Uterus (tissue), 2 donors: ENCODE measurements at regions not wholly inside any gene's neighbourhood (a gene's known extent, or its start where the extent isn't known, plus 50 kb on each side); places are given as distances from the start of the nearest gene placed in this dataset.

Experiments
- POLR2A ChIP-seq, 2 donors: fragments of 450-650 bp; IDR thresholded peaks; one replicate each; pipeline ENCODE4 v1.6.1; 2016; ENCODE audit warnings: antibody characterized with exemption in 2 of 2, mild to moderate bottlenecking in 1 of 2, moderate library complexity in 1 of 2
- TF ChIP-seq, protein P1 (sequence below), 4 experiments: fragments of 200-600 bp in 2 of 4; fragments of 450-650 bp in 2 of 4; sonication (generic) in 2 of 4; IDR thresholded peaks; one replicate each; pipeline ENCODE4 v1.5.1; 2016 to 2019; ENCODE audit warnings: antibody characterized with exemption in 4 of 4, mild to moderate bottlenecking in 2 of 4, moderate library complexity in 1 of 4

DNA sequence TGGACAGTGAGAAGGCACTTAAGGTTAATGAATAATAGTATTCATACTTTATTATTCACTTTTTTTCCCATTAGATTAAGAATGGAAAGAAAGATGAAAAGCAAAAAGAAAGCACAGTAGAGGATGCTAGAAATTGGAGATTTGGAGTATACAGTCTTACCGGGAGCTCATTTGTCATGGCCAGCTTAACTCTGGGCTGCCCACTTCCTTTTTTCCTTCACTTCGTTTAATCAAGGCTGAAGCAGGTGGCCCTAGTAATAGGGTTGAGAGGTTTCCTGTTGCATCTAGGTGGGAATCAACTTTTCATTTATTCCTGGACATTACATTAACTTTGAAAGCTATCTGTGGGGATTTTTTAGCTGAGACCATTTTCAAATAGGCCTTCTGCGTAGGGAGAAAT lies 57.0 kb upstream of the MEGF10 start:
- no peak for TF ChIP-seq POLR2A (IDR thresholded peaks at IDR 0.05)
- TF ChIP-seq, protein P1, sequence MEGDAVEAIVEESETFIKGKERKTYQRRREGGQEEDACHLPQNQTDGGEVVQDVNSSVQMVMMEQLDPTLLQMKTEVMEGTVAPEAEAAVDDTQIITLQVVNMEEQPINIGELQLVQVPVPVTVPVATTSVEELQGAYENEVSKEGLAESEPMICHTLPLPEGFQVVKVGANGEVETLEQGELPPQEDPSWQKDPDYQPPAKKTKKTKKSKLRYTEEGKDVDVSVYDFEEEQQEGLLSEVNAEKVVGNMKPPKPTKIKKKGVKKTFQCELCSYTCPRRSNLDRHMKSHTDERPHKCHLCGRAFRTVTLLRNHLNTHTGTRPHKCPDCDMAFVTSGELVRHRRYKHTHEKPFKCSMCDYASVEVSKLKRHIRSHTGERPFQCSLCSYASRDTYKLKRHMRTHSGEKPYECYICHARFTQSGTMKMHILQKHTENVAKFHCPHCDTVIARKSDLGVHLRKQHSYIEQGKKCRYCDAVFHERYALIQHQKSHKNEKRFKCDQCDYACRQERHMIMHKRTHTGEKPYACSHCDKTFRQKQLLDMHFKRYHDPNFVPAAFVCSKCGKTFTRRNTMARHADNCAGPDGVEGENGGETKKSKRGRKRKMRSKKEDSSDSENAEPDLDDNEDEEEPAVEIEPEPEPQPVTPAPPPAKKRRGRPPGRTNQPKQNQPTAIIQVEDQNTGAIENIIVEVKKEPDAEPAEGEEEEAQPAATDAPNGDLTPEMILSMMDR (IDR thresholded peaks at IDR 0.05), result no peak
